Osteoblast (primary cell): ENCODE measurements at regions not wholly inside any gene's neighbourhood (a gene's known extent, or its start where the extent isn't known, plus 50 kb on each side); places are given as distances from the start of the nearest gene placed in this dataset.

Experiments used
- DNase-seq: peaks from one replicate; pipeline ENCODE4 v3.0.0; 2011; ENCODE audit warnings: low spot score, mixed read lengths; ENCODE audit not compliant: insufficient read length; ENCODE audit errors: missing footprints
- H2AFZ ChIP-seq: 2 replicates; pipeline ENCODE4 v1.6.0; 2011; ENCODE audit warnings: mild to moderate bottlenecking, low read length
- H3K27ac ChIP-seq: 2 replicates; pipeline ENCODE4 v1.5.1; 2011; ENCODE audit warnings: mild to moderate bottlenecking, low read depth, low read length, moderate library complexity
- H3K27me3 ChIP-seq: 2 replicates; pipeline ENCODE4 v1.6.0; 2012; ENCODE audit warnings: mild to moderate bottlenecking, control low read depth, inconsistent platforms, low read length, moderate library complexity; ENCODE audit not compliant: insufficient read depth
- H3K36me3 ChIP-seq: 2 replicates; pipeline ENCODE4 v1.5.1; 2011; ENCODE audit warnings: mild to moderate bottlenecking, low read length, control low read depth, moderate library complexity; ENCODE audit not compliant: insufficient read depth
- H3K4me1 ChIP-seq: 2 replicates; pipeline ENCODE4 v1.5.1; 2011; ENCODE audit warnings: mild to moderate bottlenecking, low read length, control low read depth, moderate library complexity; ENCODE audit not compliant: insufficient read depth
- H3K4me2 ChIP-seq: 2 replicates; pipeline ENCODE4 v1.6.0; 2011; ENCODE audit warnings: mild to moderate bottlenecking, low read length; ENCODE audit not compliant: insufficient read depth
- H3K4me3 ChIP-seq: fragments of 200-600 bp; sonication (generic); 3 replicates; pipeline ENCODE4 v1.5.1; 2012; ENCODE audit warnings: mild to moderate bottlenecking, low read length, inconsistent platforms; ENCODE audit not compliant: insufficient read depth
- H3K79me2 ChIP-seq: 2 replicates; pipeline ENCODE4 v1.6.0; 2012; ENCODE audit warnings: mild to moderate bottlenecking, low read length, control low read depth, inconsistent platforms; ENCODE audit not compliant: insufficient read depth
- H3K9me3 ChIP-seq: 2 replicates; pipeline ENCODE4 v1.5.1; 2011; ENCODE audit warnings: low read depth, low read length, control low read depth
- H4K20me1 ChIP-seq: 2 replicates; pipeline ENCODE4 v1.6.0; 2012; ENCODE audit warnings: mild to moderate bottlenecking, low read length, control low read depth; ENCODE audit not compliant: insufficient read depth
- CTCF ChIP-seq: IDR thresholded peaks from 2 replicates; pipeline ENCODE4 v1.5.1; 2011; ENCODE audit warnings: mild to moderate bottlenecking, low read depth, low read length, moderate library complexity; ENCODE audit errors: extremely low read depth

DNA sequence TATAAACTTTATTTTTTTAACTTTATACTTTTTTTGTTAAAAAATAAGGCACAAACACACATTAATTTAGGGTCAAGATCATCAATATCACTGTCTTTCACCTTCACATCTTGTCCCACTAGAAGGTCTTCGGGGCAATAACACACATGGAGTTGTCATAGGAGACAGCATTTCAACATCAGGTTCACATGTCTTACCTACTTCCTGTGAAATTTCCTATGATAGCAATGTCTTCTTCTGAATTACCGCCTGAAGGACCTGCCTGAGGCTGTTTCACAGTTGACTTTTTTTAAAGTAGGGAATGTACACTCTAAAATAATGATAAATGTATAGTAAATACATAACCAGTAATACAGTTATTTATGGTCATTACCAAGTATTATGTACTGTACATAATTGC lies 559.4 kb downstream of the PLPP3 start:
- no peaks in the 10 kb centered on the region for H3K4me1 ChIP-seq
- DNase-seq, result no peak
- H3K36me3 ChIP-seq, result no peaks in the 10 kb centered on the region
- H4K20me1 ChIP-seq, result no peaks in the 10 kb centered on the region
- no peak overlapping the region for H3K4me2 ChIP-seq
- H3K27me3 ChIP-seq, result no peaks in the 10 kb centered on the region
- H3K27ac ChIP-seq, result no peak overlapping the region
- TF ChIP-seq CTCF, result no peak
- H3K79me2 ChIP-seq, result no peaks in the 10 kb centered on the region
- H3K9me3 ChIP-seq, result no peaks in the 10 kb centered on the region
- H3K4me3 ChIP-seq, result no peak overlapping the region
- no peak overlapping the region for H2AFZ ChIP-seq

- Histone ChIP-seq H3K27me3 (no peaks in the 10 kb centered on the region), H3K4me3 (no peak overlapping the region), H3K79me2 (no peaks in the 10 kb centered on the region), H3K4me1 (no peaks in the 10 kb centered on the region), H3K36me3 (no peaks in the 10 kb centered on the region), H3K9me3 (no peaks in the 10 kb centered on the region), H3K27ac (no peak overlapping the region), H3K4me2 (no peak overlapping the region), H4K20me1 (no peaks in the 10 kb centered on the region), H2AFZ (no peak overlapping the region)
- DNase-seq, result no peak
- no peak for TF ChIP-seq CTCF
Observed at GRCh38 chr1:56019472-56019871, 559.9 kb downstream of the PLPP3 start.

- no peaks in the 10 kb centered on the region for H3K27me3 ChIP-seq
- no peak overlapping the region for H3K4me3 ChIP-seq
- H3K27ac ChIP-seq, result no peak overlapping the region
- DNase-seq, result no peak
- no peak overlapping the region for H2AFZ ChIP-seq
- H4K20me1 ChIP-seq, result no peaks in the 10 kb centered on the region
- no peaks in the 10 kb centered on the region for H3K4me1 ChIP-seq
- H3K36me3 ChIP-seq, result no peaks in the 10 kb centered on the region
- no peak overlapping the region for H3K4me2 ChIP-seq
- no peak for TF ChIP-seq CTCF
- H3K79me2 ChIP-seq, result no peaks in the 10 kb centered on the region
- H3K9me3 ChIP-seq, result no peaks in the 10 kb centered on the region
Observed at GRCh38 chr1:56017336-56017735, 562.0 kb downstream of the PLPP3 start.

- Histone ChIP-seq H3K4me3 (no peak overlapping the region), H3K27me3 (no peaks in the 10 kb centered on the region)
Observed at GRCh38 chr1:56003846-56004245, 575.5 kb downstream of the PLPP3 start.

More at GRCh38 chr1:56003846-56004245, 575.5 kb downstream of the PLPP3 start:
- no peaks in the 10 kb centered on the region for H4K20me1 ChIP-seq
- no peak overlapping the region for H3K4me2 ChIP-seq
- no peak for TF ChIP-seq CTCF
- H3K4me1 ChIP-seq, result no peaks in the 10 kb centered on the region
- H3K36me3 ChIP-seq, result no peaks in the 10 kb centered on the region
- no peaks in the 10 kb centered on the region for H3K79me2 ChIP-seq
- no peak overlapping the region for H2AFZ ChIP-seq
- no peak for DNase-seq
- no peaks in the 10 kb centered on the region for H3K9me3 ChIP-seq
- H3K27ac ChIP-seq, result no peak overlapping the region
